ENCODE measurements at regions not wholly inside any gene's neighbourhood (a gene's known extent, or its start where the extent isn't known, plus 50 kb on each side); places are given as distances from the start of the nearest gene placed in this dataset.

DNA sequence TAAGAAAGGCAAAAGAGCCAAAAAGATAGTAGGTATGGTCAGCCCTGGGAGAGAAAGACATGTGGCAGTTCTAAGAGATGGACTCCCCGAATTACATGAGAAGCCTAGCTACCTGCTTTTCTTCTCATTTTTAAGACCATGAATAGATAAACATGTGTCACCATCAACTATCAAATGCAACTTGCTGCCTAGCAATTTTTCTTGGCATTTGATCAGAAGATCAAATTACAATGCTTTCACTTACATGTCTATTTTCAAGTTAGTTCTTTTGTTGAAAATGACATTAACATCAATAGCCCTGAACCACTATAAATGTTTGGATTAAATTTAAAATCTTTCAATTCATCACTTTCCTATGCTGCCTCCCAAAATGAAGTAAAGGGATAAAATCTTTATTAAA, 212.3 kb downstream of the HHIPL2 start:
- no peaks in the 10 kb centered on the region for H3K36me3 ChIP-seq (ENCODE audit: control insufficient read depth, insufficient read depth, low read length)
- no peaks in the 10 kb centered on the region for H3K27me3 ChIP-seq (ENCODE audit: control insufficient read depth, insufficient read depth, low read length, poor library complexity, severe bottlenecking)
- Mint-ChIP-seq H3K27me3 (ENCODE audit: insufficient read depth) (no peaks in the 10 kb centered on the region), H3K27ac (no peak overlapping the region), H3K36me3 (ENCODE audit: low read depth) (no peaks in the 10 kb centered on the region), H3K4me1 (peaks cover 6% of the 10 kb centered on the region), H3K4me3 (no peak overlapping the region), H3K9me3 (peaks cover 5% of the 10 kb centered on the region)
- peaks cover 19% of the 10 kb centered on the region for H3K9me3 ChIP-seq (ENCODE audit: control insufficient read depth, low read length)
- no peak overlapping the region for H3K4me3 ChIP-seq (ENCODE audit: low read length)
- H3K27ac ChIP-seq (ENCODE audit: low read depth, low read length) = no peak overlapping the region
- no peak overlapping the region for H3K9ac ChIP-seq (ENCODE audit: extremely low read depth, low read length, poor library complexity, severe bottlenecking)
- peaks cover 4% of the 10 kb centered on the region for H3K4me1 ChIP-seq (ENCODE audit: control insufficient read depth, insufficient read depth, low read length)
- DNase-seq = no peak
- no peak for TF ChIP-seq CTCF (conservative IDR thresholded peaks at IDR 0.05)
- 94% methylated on average over 1 of the region's 1 CpG; no CpG with 5 or more reads in 1 of the 2 experiments for WGBS, 2 experiments (ENCODE audit: insufficient coverage in 1 of 2, insufficient read length in 1 of 2)

DNA sequence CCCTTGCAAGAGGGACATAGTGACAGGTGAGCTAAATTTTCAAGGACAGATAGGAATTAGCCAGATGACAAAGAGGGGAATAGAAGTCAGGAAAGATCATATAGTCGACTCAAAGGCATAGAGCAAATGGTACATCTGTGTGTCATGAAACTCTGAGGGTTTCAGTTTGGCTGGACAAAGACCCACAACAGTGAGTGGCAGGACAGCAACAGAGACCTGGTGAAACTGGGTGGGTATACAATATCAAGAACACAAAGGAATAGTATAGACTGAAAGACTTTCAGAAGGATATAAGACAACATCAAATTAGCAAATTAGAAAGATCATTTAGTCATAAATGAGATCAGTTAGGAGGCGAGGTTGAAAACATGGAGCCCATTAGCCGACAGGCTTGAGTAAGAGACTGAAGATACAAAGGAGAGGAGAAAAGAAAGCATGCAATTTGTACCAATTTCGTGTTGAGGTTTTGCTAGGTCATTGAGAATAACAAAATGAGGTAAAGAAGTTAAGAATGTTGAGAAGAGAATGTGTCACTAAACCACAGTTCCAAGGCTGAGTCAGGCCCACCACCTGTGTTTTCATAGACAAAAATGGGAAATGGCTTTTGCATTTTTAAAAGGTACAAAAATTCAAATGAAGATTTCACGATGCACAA, 213.8 kb downstream of the HHIPL2 start:
- Mint-ChIP-seq H3K36me3 (ENCODE audit: low read depth) (no peaks in the 10 kb centered on the region), H3K27me3 (ENCODE audit: insufficient read depth) (no peaks in the 10 kb centered on the region), H3K27ac (no peak overlapping the region), H3K4me1 (peaks cover 6% of the 10 kb centered on the region), H3K9me3 (peaks cover 5% of the 10 kb centered on the region), H3K4me3 (no peak overlapping the region)
- H3K27ac ChIP-seq (ENCODE audit: low read depth, low read length) = no peak overlapping the region
- 89 to 93% methylated on average over 3 to 5 of the region's 5 CpGs for WGBS, 2 experiments (ENCODE audit: insufficient coverage in 1 of 2, insufficient read length in 1 of 2)
- DNase-seq = no peak
- H3K4me1 ChIP-seq (ENCODE audit: control insufficient read depth, insufficient read depth, low read length) = peaks cover 4% of the 10 kb centered on the region
- peak overlapping the region; percentile 39 for H3K4me3 ChIP-seq (ENCODE audit: low read length)
- no peak overlapping the region for H3K9ac ChIP-seq (ENCODE audit: extremely low read depth, low read length, poor library complexity, severe bottlenecking)
- no peaks in the 10 kb centered on the region for H3K27me3 ChIP-seq (ENCODE audit: control insufficient read depth, insufficient read depth, low read length, poor library complexity, severe bottlenecking)
- H3K36me3 ChIP-seq (ENCODE audit: control insufficient read depth, insufficient read depth, low read length) = no peaks in the 10 kb centered on the region
- no peak for TF ChIP-seq CTCF (conservative IDR thresholded peaks at IDR 0.05)
- peaks cover 27% of the 10 kb centered on the region for H3K9me3 ChIP-seq (ENCODE audit: control insufficient read depth, low read length)

DNA sequence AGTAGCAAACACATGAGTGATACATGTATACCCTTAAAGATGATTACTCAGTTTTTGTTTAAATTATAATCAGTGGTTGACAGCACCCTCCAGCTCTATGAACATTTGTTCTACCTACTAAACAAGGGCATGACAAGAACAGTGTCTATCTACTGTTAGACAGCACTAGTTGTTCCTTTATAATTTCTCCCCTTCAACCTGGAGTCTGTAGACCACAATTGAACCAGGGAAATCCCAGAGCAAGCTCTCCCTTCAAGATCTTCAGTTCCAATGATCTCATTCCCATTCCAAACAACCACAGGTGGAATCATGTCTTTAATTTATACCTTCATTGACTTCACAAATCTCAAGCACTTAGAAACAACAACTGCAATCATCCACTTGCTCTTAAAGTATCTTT, 216.1 kb downstream of the HHIPL2 start:
- DNase-seq = no peak
- Mint-ChIP-seq H3K9me3 (peaks cover 5% of the 10 kb centered on the region), H3K36me3 (ENCODE audit: low read depth) (no peaks in the 10 kb centered on the region), H3K27me3 (ENCODE audit: insufficient read depth) (no peaks in the 10 kb centered on the region), H3K27ac (no peak overlapping the region), H3K4me1 (peaks cover 6% of the 10 kb centered on the region), H3K4me3 (no peak overlapping the region)
- peaks cover 4% of the 10 kb centered on the region for H3K4me1 ChIP-seq (ENCODE audit: control insufficient read depth, insufficient read depth, low read length)
- H3K9me3 ChIP-seq (ENCODE audit: control insufficient read depth, low read length) = peaks cover 27% of the 10 kb centered on the region
- H3K27me3 ChIP-seq (ENCODE audit: control insufficient read depth, insufficient read depth, low read length, poor library complexity, severe bottlenecking) = no peaks in the 10 kb centered on the region
- no peaks in the 10 kb centered on the region for H3K36me3 ChIP-seq (ENCODE audit: control insufficient read depth, insufficient read depth, low read length)
- no peak for TF ChIP-seq CTCF (conservative IDR thresholded peaks at IDR 0.05)
- H3K4me3 ChIP-seq (ENCODE audit: low read length) = no peak overlapping the region
- H3K9ac ChIP-seq (ENCODE audit: extremely low read depth, low read length, poor library complexity, severe bottlenecking) = no peak overlapping the region
- H3K27ac ChIP-seq (ENCODE audit: low read depth, low read length) = no peak overlapping the region
